ENCODE measurements at regions not wholly inside any gene's neighbourhood (a gene's known extent, or its start where the extent isn't known, plus 50 kb on each side); places are given as distances from the start of the nearest gene placed in this dataset.
"Not testable (repeated sequence)": the region's sequence is repeated elsewhere in the genome, so short reads cannot be mapped to it uniquely, and the experiment has no call there.

- peaks cover 33% of the 10 kb centered on the region for H3K27me3 ChIP-seq (ENCODE audit: insufficient read depth, low read length)
- H3K4me1 ChIP-seq (ENCODE audit: insufficient read depth, low read length) = peaks cover 17% of the 10 kb centered on the region
- peaks cover 5% of the 10 kb centered on the region for H3K9me3 Mint-ChIP-seq (ENCODE audit: unreplicated experiment)
- peaks cover 38% of the 10 kb centered on the region for H3K27me3 Mint-ChIP-seq (ENCODE audit: low read depth, unreplicated experiment)
- H3K36me3 Mint-ChIP-seq (ENCODE audit: low read depth, unreplicated experiment) = peaks cover 4% of the 10 kb centered on the region
- no peaks in the 10 kb centered on the region for H3K36me3 ChIP-seq (ENCODE audit: insufficient read depth, low read length)
- H3K4me1 Mint-ChIP-seq (ENCODE audit: low read depth, unreplicated experiment) = peaks cover 1% of the 10 kb centered on the region
- H4K20me1 ChIP-seq (ENCODE audit: insufficient read depth, low read length) = no peaks in the 10 kb centered on the region
- no peaks in the 10 kb centered on the region for H3K9me3 ChIP-seq (ENCODE audit: insufficient read depth, low read depth, low read length)
- TF ChIP-seq CTCF (IDR thresholded peaks at IDR 0.05; ENCODE audit: insufficient read depth, low read depth, low read length) (no peak), EZH2 (IDR thresholded peaks at IDR 0.05; ENCODE audit: insufficient read depth, low read length) (no peak)
- FAIRE-seq (no peak), DNase-seq (ENCODE audit: low read depth) (no peak)
- no peak overlapping the region for H3K4me2 ChIP-seq (ENCODE audit: low read length)
- H3K4me3 ChIP-seq (ENCODE audit: insufficient read depth, low read depth, low read length) = no peak overlapping the region
- no peak overlapping the region for H2AFZ ChIP-seq (ENCODE audit: low read depth, low read length)
- H3K9ac ChIP-seq (ENCODE audit: low read length) = no peak overlapping the region
- no peak overlapping the region for H3K4me3 Mint-ChIP-seq (ENCODE audit: unreplicated experiment)
- no peak overlapping the region for H3K27ac Mint-ChIP-seq (ENCODE audit: unreplicated experiment)
- no peak overlapping the region for H3K27ac ChIP-seq (ENCODE audit: low read depth, low read length)
- H3K79me2 ChIP-seq (ENCODE audit: insufficient read depth, low read length) = no peaks in the 10 kb centered on the region
Observed at GRCh38 chr1:228650946-228651345, 84.3 kb upstream of the RHOU start.

DNA sequence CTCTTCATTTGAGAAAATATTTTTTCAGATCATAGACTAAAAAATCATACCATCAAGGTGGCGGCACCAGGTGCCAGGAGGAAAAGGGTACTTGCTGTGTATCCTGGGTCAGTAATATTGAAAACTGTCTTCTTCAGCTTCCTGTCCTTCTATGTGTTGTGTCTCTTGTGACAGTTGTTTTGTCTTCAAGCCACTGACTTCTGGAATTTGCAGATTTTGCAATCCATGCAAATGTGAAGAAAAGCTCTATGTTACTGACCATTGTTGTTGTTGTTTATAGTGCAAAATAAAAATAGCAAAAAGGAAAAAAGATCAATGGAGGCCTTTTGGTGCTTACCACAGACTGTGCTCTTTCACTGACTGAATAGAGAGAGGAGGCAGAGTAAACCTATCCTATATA lies 83.2 kb upstream of the RHOU start:
- Histone ChIP-seq H3K79me2 (ENCODE audit: insufficient read depth, low read length) (no peaks in the 10 kb centered on the region), H3K36me3 (ENCODE audit: insufficient read depth, low read length) (no peaks in the 10 kb centered on the region), H3K9ac (ENCODE audit: low read length) (no peak overlapping the region), H3K4me3 (ENCODE audit: insufficient read depth, low read depth, low read length) (no peak overlapping the region), H2AFZ (ENCODE audit: low read depth, low read length) (no peak overlapping the region), H3K9me3 (ENCODE audit: insufficient read depth, low read depth, low read length) (no peaks in the 10 kb centered on the region), H3K27ac (ENCODE audit: low read depth, low read length) (no peak overlapping the region), H3K4me1 (ENCODE audit: insufficient read depth, low read length) (peaks cover 11% of the 10 kb centered on the region), H4K20me1 (ENCODE audit: insufficient read depth, low read length) (no peaks in the 10 kb centered on the region), H3K27me3 (ENCODE audit: insufficient read depth, low read length) (peaks cover 33% of the 10 kb centered on the region), H3K4me2 (ENCODE audit: low read length) (no peak overlapping the region)
- peaks cover 4% of the 10 kb centered on the region for H3K36me3 Mint-ChIP-seq (ENCODE audit: low read depth, unreplicated experiment)
- peaks cover 38% of the 10 kb centered on the region for H3K27me3 Mint-ChIP-seq (ENCODE audit: low read depth, unreplicated experiment)
- H3K9me3 Mint-ChIP-seq (ENCODE audit: unreplicated experiment) = peaks cover 5% of the 10 kb centered on the region
- no peak overlapping the region for H3K27ac Mint-ChIP-seq (ENCODE audit: unreplicated experiment)
- FAIRE-seq (no peak), DNase-seq (ENCODE audit: low read depth) (no peak)
- peaks cover 1% of the 10 kb centered on the region for H3K4me1 Mint-ChIP-seq (ENCODE audit: low read depth, unreplicated experiment)
- TF ChIP-seq EZH2 (IDR thresholded peaks at IDR 0.05; ENCODE audit: insufficient read depth, low read length) (no peak), CTCF (IDR thresholded peaks at IDR 0.05; ENCODE audit: insufficient read depth, low read depth, low read length) (no peak)
- H3K4me3 Mint-ChIP-seq (ENCODE audit: unreplicated experiment) = no peak overlapping the region

DNA sequence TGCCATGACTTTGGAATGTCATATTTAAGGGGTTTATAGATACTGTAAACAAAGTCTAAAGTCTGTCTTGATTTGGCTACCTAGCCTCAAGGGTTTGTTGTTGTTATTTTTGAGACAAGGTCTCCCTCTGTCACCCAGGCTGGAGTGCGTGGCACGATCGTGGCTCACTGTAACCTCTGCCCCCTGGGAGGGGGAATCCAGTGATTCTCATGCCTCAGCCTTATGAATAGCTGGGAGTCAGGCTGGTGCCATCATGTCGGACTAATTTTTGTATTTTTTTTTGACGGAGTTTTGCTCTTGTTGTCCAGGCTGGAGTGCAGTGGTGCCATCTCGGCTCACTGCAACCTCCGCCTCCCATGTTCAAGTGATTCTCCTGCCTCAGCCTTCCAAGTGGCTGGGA lies 82.2 kb upstream of the RHOU start:
- H3K4me3 ChIP-seq (ENCODE audit: insufficient read depth, low read depth, low read length); H3K27ac ChIP-seq (ENCODE audit: low read depth, low read length); H3K9ac ChIP-seq (ENCODE audit: low read length); H3K9me3 ChIP-seq (ENCODE audit: insufficient read depth, low read depth, low read length); H3K9me3 Mint-ChIP-seq (ENCODE audit: unreplicated experiment); H3K36me3 Mint-ChIP-seq (ENCODE audit: low read depth, unreplicated experiment); DNase-seq (ENCODE audit: low read depth); H3K79me2 ChIP-seq (ENCODE audit: insufficient read depth, low read length); FAIRE-seq; H3K4me1 Mint-ChIP-seq (ENCODE audit: low read depth, unreplicated experiment); H3K36me3 ChIP-seq (ENCODE audit: insufficient read depth, low read length); H4K20me1 ChIP-seq (ENCODE audit: insufficient read depth, low read length); H2AFZ ChIP-seq (ENCODE audit: low read depth, low read length); H3K27ac Mint-ChIP-seq (ENCODE audit: unreplicated experiment); H3K4me3 Mint-ChIP-seq (ENCODE audit: unreplicated experiment); H3K4me2 ChIP-seq (ENCODE audit: low read length); H3K4me1 ChIP-seq (ENCODE audit: insufficient read depth, low read length): not testable (repeated sequence)
- H3K27me3 Mint-ChIP-seq (ENCODE audit: low read depth, unreplicated experiment) = peaks cover 38% of the 10 kb centered on the region
- peaks cover 28% of the 10 kb centered on the region for H3K27me3 ChIP-seq (ENCODE audit: insufficient read depth, low read length)

All from astrocyte (in vitro differentiated cells and primary cell).